Activated CD4-positive, CD25-positive, alpha-beta regulatory T cell treated with anti-CD3 and anti-CD28 coated beads, Interleukin-2, amount 50 U/mL, for 72 hours (primary cell): ENCODE measurements at regions not wholly inside any gene's neighbourhood (a gene's known extent, or its start where the extent isn't known, plus 50 kb on each side); places are given as distances from the start of the nearest gene placed in this dataset.

ENCODE experiments used
- DNase-seq: peaks from one replicate; pipeline ENCODE4 v3.0.0; 2021

GRCh38 chr2:145085612-145086011 lies 565.7 kb upstream of the ZEB2 start:
- DNase-seq = no peak

GRCh38 chr2:145080426-145080825 lies 560.5 kb upstream of the ZEB2 start:
- no peak for DNase-seq

GRCh38 chr2:145079641-145080040 lies 559.7 kb upstream of the ZEB2 start:
- DNase-seq = no peak

GRCh38 chr2:145078923-145079322 lies 559.0 kb upstream of the ZEB2 start:
- no peak for DNase-seq

- DNase-seq = no peak
Observed at GRCh38 chr2:145076085-145076484, 556.2 kb upstream of the ZEB2 start.

- no peak for DNase-seq
Observed at GRCh38 chr2:145075454-145076062, 555.6 kb upstream of the ZEB2 start.

- no peak for DNase-seq
Observed at GRCh38 chr2:145070703-145071102, 550.8 kb upstream of the ZEB2 start.

- no peak for DNase-seq
Observed at GRCh38 chr2:145068509-145068908, 548.6 kb upstream of the ZEB2 start.

GRCh38 chr2:145067549-145068030 lies 547.7 kb upstream of the ZEB2 start:
- no peak for DNase-seq

- no peak for DNase-seq
Observed at GRCh38 chr2:145066856-145067548, 547.1 kb upstream of the ZEB2 start.

- DNase-seq = no peak
Observed at GRCh38 chr2:145066151-145066661, 546.3 kb upstream of the ZEB2 start.

GRCh38 chr2:145065342-145065741 lies 545.4 kb upstream of the ZEB2 start:
- DNase-seq = no peak

GRCh38 chr2:145064511-145064910 lies 544.6 kb upstream of the ZEB2 start:
- DNase-seq = no peak

- no peak for DNase-seq
Observed at GRCh38 chr2:145060876-145061275, 541.0 kb upstream of the ZEB2 start.

- DNase-seq = no peak
Observed at GRCh38 chr2:145059914-145060313, 540.0 kb upstream of the ZEB2 start.

GRCh38 chr2:145059343-145059742 lies 539.4 kb upstream of the ZEB2 start:
- no peak for DNase-seq

- DNase-seq = no peak
Observed at GRCh38 chr2:145058457-145058856, 538.5 kb upstream of the ZEB2 start.

- no peak for DNase-seq
Observed at GRCh38 chr2:145055651-145056050, 535.7 kb upstream of the ZEB2 start.

- no peak for DNase-seq
Observed at GRCh38 chr2:145050134-145050533, 530.2 kb upstream of the ZEB2 start.

GRCh38 chr2:145049475-145049874 lies 529.6 kb upstream of the ZEB2 start:
- DNase-seq = no peak

GRCh38 chr2:145047554-145047953 lies 527.6 kb upstream of the ZEB2 start:
- no peak for DNase-seq

- no peak for DNase-seq
Observed at GRCh38 chr2:145044491-145044890, 524.6 kb upstream of the ZEB2 start.

GRCh38 chr2:145043399-145043834 lies 523.5 kb upstream of the ZEB2 start:
- DNase-seq = no peak

GRCh38 chr2:145041706-145042105 lies 521.8 kb upstream of the ZEB2 start:
- DNase-seq = no peak

GRCh38 chr2:145040433-145040832 lies 520.5 kb upstream of the ZEB2 start:
- DNase-seq = no peak
